ENCODE measurements at regions not wholly inside any gene's neighbourhood (a gene's known extent, or its start where the extent isn't known, plus 50 kb on each side); places are given as distances from the start of the nearest gene placed in this dataset.

GRCh38 chr13:89755729-89756492 lies 1591.6 kb upstream of the MIR17HG start:
- DNase-seq: no peak

DNA sequence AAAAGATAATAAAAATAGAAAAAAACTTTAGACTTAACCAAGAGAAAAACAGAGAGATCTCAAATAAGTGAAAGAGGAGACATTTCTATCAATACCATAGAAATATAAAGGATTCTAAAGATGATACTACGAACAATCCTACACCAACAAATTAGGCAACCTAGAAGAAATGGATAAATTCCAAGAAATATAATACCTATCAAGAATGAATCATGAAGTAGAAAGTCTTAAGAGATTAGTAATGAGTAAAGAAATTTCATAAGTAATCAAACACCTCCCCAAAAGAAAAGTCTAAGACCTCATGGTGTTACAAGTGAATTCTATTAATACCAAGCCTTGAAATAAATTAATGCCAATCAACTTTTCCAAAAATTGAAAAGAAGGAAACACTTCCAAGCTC lies 1584.5 kb upstream of the MIR17HG start:
- no peak for DNase-seq

DNA sequence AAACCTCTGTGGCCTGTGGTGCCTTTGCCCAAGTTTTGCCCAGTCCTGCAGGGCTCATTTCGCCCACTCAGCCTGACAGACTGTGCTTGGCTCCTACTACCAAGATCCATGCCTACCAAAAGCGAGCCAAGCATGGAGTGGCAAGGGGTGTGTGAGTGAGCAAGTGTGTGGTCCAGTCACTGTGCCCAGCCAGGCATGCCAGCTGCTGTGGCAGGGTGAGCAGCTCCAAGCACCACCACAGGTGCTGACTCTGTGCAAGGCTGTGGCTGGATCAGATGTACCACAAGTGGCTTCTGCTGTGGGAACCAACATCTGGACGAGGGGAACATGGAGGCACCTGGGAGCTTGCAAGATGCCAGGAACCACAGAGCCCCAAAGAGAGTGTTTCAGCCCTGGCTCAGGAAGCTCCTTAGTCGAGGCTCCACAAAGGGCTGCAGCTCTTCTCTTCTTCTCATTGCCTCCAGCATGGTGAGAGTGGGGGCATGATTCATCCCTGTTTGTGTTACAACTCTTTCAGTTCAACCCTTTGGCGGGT lies 1564.2 kb upstream of the MIR17HG start:
- DNase-seq: no peak

DNA sequence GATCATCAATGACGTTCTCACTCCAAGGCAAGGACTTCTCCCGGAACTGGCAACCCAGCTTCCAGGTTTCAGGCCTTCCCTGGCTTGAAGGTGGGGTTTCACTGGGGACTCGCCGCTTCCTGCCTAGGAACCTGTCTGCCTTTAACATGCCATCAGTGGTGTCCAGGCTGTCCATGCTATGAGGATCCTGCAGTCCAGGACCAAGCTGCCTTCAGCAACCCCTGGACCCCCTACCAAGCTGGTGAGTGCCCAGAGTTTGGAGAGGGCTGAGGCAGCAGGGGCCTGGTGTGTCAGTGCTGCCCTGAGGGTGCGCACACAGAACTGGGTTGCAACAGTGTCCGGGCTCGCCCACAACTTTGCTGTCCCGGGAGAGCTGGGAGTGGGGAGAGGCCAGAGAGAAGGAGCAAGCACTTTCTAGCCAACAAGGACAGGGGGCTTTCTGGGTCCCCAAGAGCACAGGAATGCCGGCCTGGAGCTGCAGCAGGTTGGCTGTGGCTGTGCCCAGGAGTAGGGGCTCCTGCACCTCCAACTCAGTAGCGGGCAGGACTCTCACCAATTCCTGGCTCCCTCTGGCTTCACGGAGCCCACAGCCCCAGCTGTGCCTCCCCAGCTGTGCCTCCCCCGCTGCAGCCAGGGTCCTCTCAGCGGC lies 1563.2 kb upstream of the MIR17HG start:
- DNase-seq: no peak

DNA sequence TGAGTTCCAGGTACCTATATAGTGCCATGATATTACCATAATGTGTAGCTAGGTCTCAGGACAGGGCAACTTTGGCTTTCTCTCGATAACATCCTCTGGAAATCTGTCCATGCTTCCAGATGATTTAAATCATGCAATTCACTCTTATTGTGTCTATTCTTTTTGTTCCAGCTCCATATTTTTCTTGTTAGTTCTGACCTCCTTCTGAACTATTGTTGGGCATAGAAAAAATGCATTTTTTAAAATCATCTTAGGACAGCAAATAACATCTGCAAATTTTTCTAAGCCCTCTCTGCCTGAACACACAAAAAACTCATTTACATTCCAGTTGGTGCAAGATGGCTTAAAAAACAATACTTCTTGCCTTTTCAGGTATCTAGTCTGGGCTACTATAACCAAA lies 1561.0 kb upstream of the MIR17HG start:
- DNase-seq: no peak

DNA sequence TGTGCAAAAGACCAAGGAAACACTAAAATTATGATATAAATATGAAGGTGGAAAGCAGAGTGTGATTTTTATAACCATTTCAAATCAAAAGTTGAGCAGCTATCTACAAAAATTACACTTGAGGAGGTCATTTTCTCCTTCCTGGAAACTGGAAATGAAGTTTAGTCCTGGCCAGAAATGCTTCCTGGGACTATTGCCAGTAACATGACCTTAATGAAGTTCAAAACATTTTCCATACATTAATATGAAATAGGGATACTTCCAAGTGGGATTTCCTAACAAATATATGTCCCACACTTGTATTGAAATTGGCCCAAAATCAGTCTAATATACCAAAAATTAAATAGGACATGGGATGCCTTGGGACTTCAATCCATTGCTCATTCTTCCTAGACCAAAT lies 1556.8 kb upstream of the MIR17HG start:
- DNase-seq: no peak

GRCh38 chr13:89791971-89792630 lies 1555.4 kb upstream of the MIR17HG start:
- no peak for DNase-seq

- no peak for DNase-seq
These were observed 1551.3 kb upstream of the MIR17HG start for GRCh38 chr13:89796196-89796595.

- no peak for DNase-seq
These were observed 1543.6 kb upstream of the MIR17HG start for GRCh38 chr13:89803839-89804238.

- no peak for DNase-seq
These were observed 1540.9 kb upstream of the MIR17HG start for GRCh38 chr13:89806594-89806993.

DNA sequence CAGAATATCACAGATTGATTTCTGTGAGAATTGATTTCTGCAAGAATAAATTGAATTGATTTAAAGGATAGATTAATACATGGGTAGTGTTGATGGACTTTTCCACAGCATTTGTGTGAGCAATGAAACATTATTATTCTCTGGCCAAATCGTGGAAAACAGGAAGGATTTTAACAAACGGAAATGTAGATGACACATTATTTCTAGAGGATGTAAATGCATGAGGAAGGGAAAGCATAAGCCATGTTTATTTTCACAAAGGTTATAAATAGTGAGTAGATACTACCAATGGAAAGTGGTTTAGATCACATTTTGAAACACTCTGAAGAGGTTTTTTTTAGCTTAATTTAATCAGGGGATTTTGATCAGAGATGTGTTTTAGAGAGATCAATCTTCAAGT lies 1534.6 kb upstream of the MIR17HG start:
- no peak for DNase-seq

DNA sequence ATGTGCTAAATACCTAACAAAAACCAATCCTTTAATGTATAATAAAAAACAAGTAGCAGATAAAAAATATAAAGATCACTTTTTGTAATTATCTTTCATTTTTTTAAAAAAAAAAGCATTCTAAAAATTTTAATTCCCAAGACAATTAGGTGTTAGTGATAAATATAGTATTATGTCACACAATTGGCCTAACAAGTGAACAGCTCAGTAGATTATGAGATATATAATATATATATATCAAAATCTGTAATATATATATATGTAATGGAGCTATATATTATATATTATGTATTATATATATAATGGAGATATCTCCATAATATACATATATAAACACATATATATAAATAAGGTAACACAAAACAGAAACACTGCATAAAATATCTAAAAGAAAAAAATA lies 1531.1 kb upstream of the MIR17HG start:
- DNase-seq: no peak

DNA sequence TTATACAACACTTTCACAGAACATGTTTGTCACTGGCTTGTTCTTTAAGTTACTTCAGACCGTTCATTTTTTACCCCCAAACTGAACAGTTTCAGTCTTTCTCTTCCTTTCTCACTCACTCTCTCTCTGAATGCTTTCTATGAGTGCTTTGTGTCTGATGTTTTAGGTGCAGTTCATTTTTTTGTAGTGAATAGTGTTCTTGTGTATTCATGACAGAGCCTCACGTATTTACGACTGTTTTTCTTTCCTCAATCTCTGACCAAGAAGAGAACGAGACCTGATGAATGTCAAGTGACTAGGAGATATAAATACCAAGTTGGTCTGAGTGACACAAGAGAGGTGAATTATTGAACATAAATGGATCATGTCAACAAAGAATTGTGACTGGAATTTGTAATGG lies 1525.0 kb upstream of the MIR17HG start:
- DNase-seq: no peak

DNA sequence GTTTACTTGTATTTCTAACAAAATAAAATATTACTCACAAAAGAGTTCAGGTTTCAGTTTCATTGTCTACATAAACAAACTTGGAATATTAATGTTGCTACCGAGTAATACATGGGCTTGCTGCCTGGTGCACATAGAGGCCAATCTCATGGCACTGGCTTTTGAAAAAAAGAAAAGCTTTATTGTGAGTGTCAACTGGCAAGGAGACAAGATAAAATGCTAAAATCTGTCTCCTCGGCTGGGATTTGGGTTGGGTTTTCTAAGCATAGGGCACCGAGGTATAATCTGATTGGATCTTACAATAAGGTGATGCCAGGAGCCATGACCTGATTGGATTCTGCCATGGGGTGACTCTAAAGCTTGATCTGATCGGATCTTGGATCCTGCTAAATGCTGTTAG lies 1519.9 kb upstream of the MIR17HG start:
- no peak for DNase-seq

DNA sequence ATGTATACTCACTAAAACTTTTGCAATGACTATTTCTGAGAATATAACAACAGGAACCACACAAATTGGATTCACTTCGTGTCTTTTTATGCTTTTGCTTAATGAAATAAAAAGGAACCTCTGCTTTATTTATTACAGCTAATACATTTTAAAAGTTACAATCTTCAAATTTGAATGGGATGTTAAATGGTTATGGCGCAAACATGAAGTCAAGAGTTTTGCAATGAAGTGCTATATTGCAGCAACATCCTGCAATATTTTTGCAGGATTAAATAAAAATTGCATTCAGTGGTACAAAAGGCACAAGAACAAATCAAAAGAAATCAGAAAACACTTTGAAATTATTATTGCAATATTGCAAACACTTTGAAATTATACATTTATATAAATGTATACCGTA lies 1519.0 kb upstream of the MIR17HG start:
- DNase-seq: no peak

DNA sequence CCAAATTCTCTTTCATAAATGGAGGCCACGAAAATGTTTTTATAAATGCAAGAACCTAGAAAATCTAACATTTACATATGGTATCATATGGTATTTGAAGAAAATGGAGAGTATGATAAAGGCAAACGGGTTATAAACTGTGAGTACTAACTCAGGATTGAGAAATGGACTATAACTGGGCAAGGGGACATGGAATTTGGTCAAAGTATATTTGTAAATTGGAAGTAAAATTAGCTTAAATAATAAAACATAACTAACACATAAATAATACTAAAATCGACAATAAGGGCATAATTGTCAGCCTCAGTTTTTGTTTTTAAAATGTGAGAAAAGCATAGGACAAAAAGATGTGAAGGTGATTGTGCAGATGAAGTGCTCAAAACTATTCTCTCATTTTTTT lies 1516.3 kb upstream of the MIR17HG start:
- DNase-seq: no peak

- DNase-seq: no peak
These were observed 1514.7 kb upstream of the MIR17HG start for GRCh38 chr13:89832827-89833226.

- no peak for DNase-seq
These were observed 1503.9 kb upstream of the MIR17HG start for GRCh38 chr13:89843621-89844020.

- DNase-seq: no peak
These were observed 1501.6 kb upstream of the MIR17HG start for GRCh38 chr13:89845874-89846273.

DNA sequence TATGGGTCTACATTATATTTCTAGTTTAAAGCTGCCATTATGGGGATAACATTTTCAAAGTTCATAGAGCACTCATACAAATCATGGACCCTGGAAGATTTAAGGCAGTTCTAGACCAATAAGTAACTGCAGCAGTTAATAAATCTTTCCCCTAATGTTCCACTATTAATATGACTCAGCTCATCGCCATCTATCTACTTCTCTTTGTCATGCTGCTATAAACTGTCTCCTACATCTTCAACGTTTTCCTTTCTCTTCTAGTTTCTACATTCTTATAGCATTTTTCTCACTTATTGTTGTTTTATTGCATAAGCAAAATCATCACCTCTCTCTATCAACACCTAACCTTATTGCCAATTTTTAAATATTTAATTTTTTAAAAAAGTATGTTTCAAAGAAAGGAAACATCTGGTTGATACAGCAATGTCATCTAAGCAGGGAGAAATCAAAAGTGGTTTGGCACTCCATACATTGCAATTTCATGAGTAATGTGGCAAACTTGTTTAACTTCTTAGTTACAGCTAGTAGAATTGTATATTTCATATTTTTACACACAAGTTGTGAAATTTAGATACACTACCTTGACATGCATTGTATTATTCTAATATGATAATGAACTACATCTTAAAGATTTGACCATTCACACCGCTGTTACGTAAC lies 1500.4 kb upstream of the MIR17HG start:
- DNase-seq: no peak

- DNase-seq: no peak
These were observed 1494.9 kb upstream of the MIR17HG start for GRCh38 chr13:89852570-89852969.

DNA sequence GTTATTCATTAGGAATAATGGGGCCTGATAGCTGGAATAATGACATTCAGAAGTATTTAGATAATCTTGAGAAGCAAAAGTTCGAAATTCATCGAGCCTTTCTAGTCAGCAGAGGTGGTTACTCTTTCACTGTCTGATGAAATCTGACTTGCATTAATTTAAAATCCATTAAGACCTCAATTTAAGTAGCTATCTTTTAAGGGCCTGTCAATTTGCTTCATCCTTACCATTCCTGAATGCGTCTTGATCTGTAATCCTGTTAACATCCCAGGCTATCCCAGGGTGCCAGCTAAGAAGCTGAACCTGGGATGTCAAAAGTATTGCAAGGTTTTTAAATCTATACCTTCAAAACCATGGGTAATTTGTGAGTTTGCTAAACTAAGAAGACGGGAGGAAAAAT lies 1491.0 kb upstream of the MIR17HG start:
- no peak for DNase-seq

DNA sequence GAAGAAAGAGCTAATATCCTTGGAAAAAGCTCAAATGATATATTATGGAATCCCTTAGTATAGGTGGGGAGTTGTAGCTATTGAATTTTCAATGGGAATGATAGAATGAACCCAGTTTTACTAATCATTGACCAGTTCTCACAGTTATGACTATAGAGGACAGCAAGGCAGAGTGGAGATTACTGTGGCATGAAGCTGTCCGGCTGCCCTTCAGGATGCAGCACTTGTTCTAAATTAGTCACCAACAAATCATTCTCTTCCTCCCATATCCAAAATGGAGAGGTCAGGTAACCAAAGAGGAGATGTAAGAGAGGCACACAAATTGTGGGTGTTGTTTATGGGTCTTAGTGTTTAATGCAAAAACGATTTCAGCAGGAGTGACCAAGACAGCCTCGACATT lies 1490.0 kb upstream of the MIR17HG start:
- DNase-seq: no peak
